Muscle layer of duodenum (tissue), 2 donors: ENCODE measurements at regions not wholly inside any gene's neighbourhood (a gene's known extent, or its start where the extent isn't known, plus 50 kb on each side); places are given as distances from the start of the nearest gene placed in this dataset.
"Not testable (repeated sequence)": the region's sequence is repeated elsewhere in the genome, so short reads cannot be mapped to it uniquely, and the experiment has no call there.

Experiments used
- H3K27ac ChIP-seq: one replicate; pipeline ENCODE4 v1.7.0; 2013; ENCODE audit warnings: mild to moderate bottlenecking, low read length
- H3K27me3 ChIP-seq: one replicate; pipeline ENCODE4 v1.7.0; 2013; ENCODE audit warnings: low read depth, mild to moderate bottlenecking, control low read depth, low read length
- H3K36me3 ChIP-seq, 2 donors: one replicate each; pipeline ENCODE4 v1.7.0; 2013; ENCODE audit warnings: low read length in 2 of 2, control low read depth in 1 of 2, mild to moderate bottlenecking in 1 of 2; ENCODE audit not compliant: insufficient read depth in 2 of 2, control insufficient read depth in 1 of 2
- H3K4me1 ChIP-seq, 2 donors: one replicate each; pipeline ENCODE4 v1.7.0; 2013; ENCODE audit warnings: low read length in 2 of 2, mild to moderate bottlenecking in 2 of 2, control low read depth in 1 of 2, moderate library complexity in 1 of 2; ENCODE audit not compliant: insufficient read depth in 2 of 2, control insufficient read depth in 1 of 2
- H3K4me3 ChIP-seq, 2 donors: one replicate each; pipeline ENCODE4 v1.7.0; 2013; ENCODE audit warnings: low read length in 2 of 2, low read depth in 1 of 2, mild to moderate bottlenecking in 1 of 2
- H3K9me3 ChIP-seq, 2 donors: one replicate each; pipeline ENCODE4 v1.7.0; 2013; ENCODE audit warnings: low read length in 2 of 2, control low read depth in 1 of 2, mild to moderate bottlenecking in 1 of 2; ENCODE audit not compliant: control insufficient read depth in 1 of 2
- donor health status: healthy.

- no peak overlapping the region for H3K4me3 ChIP-seq
- no peaks in the 10 kb centered on the region for H3K36me3 ChIP-seq
- H3K4me1 ChIP-seq, result no peaks in the 10 kb centered on the region
- H3K27me3 ChIP-seq, result no peaks in the 10 kb centered on the region
- no peak overlapping the region for H3K27ac ChIP-seq
- H3K9me3 ChIP-seq, result no peaks in the 10 kb centered on the region
Measured at GRCh38 chr6:11942185-11942864, 69.8 kb upstream of the HIVEP1 start.

GRCh38 chr6:11940532-11941166 is 71.5 kb upstream of the HIVEP1 start:
- not testable (repeated sequence) for H3K36me3 ChIP-seq, H3K27me3 ChIP-seq, H3K27ac ChIP-seq, H3K4me1 ChIP-seq, H3K4me3 ChIP-seq, H3K9me3 ChIP-seq

- H3K27me3 ChIP-seq, result no peaks in the 10 kb centered on the region
- H3K4me1 ChIP-seq, result no peaks in the 10 kb centered on the region
- H3K9me3 ChIP-seq, result no peaks in the 10 kb centered on the region
- H3K4me3 ChIP-seq, result no peak overlapping the region
- no peaks in the 10 kb centered on the region for H3K36me3 ChIP-seq
- H3K27ac ChIP-seq, result no peak overlapping the region
Measured at GRCh38 chr6:11938285-11938890, 73.7 kb upstream of the HIVEP1 start.

GRCh38 chr6:11934638-11935037 is 77.5 kb upstream of the HIVEP1 start:
- Histone ChIP-seq H3K36me3 (no peaks in the 10 kb centered on the region), H3K27ac (no peak overlapping the region), H3K27me3 (no peaks in the 10 kb centered on the region), H3K9me3 (no peaks in the 10 kb centered on the region), H3K4me1 (no peaks in the 10 kb centered on the region), H3K4me3 (no peak overlapping the region)

GRCh38 chr6:11932892-11933291 is 79.2 kb upstream of the HIVEP1 start:
- not testable (repeated sequence) for H3K4me3 ChIP-seq, H3K36me3 ChIP-seq, H3K27me3 ChIP-seq, H3K9me3 ChIP-seq, H3K4me1 ChIP-seq, H3K27ac ChIP-seq

- Histone ChIP-seq H3K27ac (no peak overlapping the region), H3K27me3 (no peaks in the 10 kb centered on the region), H3K36me3 (no peaks in the 10 kb centered on the region), H3K4me3 (no peak overlapping the region), H3K4me1 (no peaks in the 10 kb centered on the region), H3K9me3 (no peaks in the 10 kb centered on the region)
Measured at GRCh38 chr6:11931296-11932035, 80.6 kb upstream of the HIVEP1 start.

GRCh38 chr6:11930834-11931233 is 81.3 kb upstream of the HIVEP1 start:
- H3K4me1 ChIP-seq, H3K27ac ChIP-seq, H3K36me3 ChIP-seq, H3K9me3 ChIP-seq, H3K4me3 ChIP-seq, H3K27me3 ChIP-seq: not testable (repeated sequence)

GRCh38 chr6:11930240-11930639 is 81.9 kb upstream of the HIVEP1 start:
- Histone ChIP-seq H3K4me1 (no peaks in the 10 kb centered on the region), H3K36me3 (no peaks in the 10 kb centered on the region), H3K27ac (no peak overlapping the region), H3K9me3 (no peaks in the 10 kb centered on the region), H3K27me3 (no peaks in the 10 kb centered on the region), H3K4me3 (no peak overlapping the region)

GRCh38 chr6:11929241-11929835 is 82.8 kb upstream of the HIVEP1 start:
- H3K27ac ChIP-seq, result no peak overlapping the region
- H3K4me3 ChIP-seq, result no peak overlapping the region

GRCh38 chr6:11926594-11927407 is 85.3 kb upstream of the HIVEP1 start:
- Histone ChIP-seq H3K4me1 (no peaks in the 10 kb centered on the region), H3K27ac (no peak overlapping the region), H3K36me3 (no peaks in the 10 kb centered on the region), H3K4me3 (no peak overlapping the region), H3K27me3 (no peaks in the 10 kb centered on the region), H3K9me3 (no peaks in the 10 kb centered on the region)

More at GRCh38 chr6:11929241-11929835, 82.8 kb upstream of the HIVEP1 start:
- H3K4me1 ChIP-seq, result no peaks in the 10 kb centered on the region
- H3K27me3 ChIP-seq, result no peaks in the 10 kb centered on the region
- H3K9me3 ChIP-seq, result no peaks in the 10 kb centered on the region
- H3K36me3 ChIP-seq, result no peaks in the 10 kb centered on the region
